Esophagus squamous epithelium (tissue), 4 donors: ENCODE measurements at regions not wholly inside any gene's neighbourhood (a gene's known extent, or its start where the extent isn't known, plus 50 kb on each side); places are given as distances from the start of the nearest gene placed in this dataset.
"Not testable (repeated sequence)": the region's sequence is repeated elsewhere in the genome, so short reads cannot be mapped to it uniquely, and the experiment has no call there.

Experiments
- CTCF ChIP-seq, 6 experiments: fragments of 450-650 bp in 4 of 6; fragments of 200-600 bp in 2 of 6; sonication (generic) in 2 of 6; IDR thresholded peaks; one replicate each; pipeline ENCODE4 v1.5.1; 2016 to 2019; ENCODE audit warnings: antibody characterized with exemption in 6 of 6, mild to moderate bottlenecking in 4 of 6, moderate library complexity in 4 of 6
- POLR2A ChIP-seq, 4 donors: fragments of 450-650 bp; IDR thresholded peaks; one replicate each; pipeline ENCODE4 v1.6.1; 2017; ENCODE audit warnings: antibody characterized with exemption in 4 of 4, mild to moderate bottlenecking in 4 of 4, moderate library complexity in 3 of 4

GRCh38 chr12:124092532-124092931 lies 119.5 kb downstream of the ZNF664 start:
- not testable (repeated sequence) for TF ChIP-seq POLR2A, CTCF (IDR thresholded peaks at IDR 0.05)
